ENCODE measurements at regions not wholly inside any gene's neighbourhood (a gene's known extent, or its start where the extent isn't known, plus 50 kb on each side); places are given as distances from the start of the nearest gene placed in this dataset.

DNA sequence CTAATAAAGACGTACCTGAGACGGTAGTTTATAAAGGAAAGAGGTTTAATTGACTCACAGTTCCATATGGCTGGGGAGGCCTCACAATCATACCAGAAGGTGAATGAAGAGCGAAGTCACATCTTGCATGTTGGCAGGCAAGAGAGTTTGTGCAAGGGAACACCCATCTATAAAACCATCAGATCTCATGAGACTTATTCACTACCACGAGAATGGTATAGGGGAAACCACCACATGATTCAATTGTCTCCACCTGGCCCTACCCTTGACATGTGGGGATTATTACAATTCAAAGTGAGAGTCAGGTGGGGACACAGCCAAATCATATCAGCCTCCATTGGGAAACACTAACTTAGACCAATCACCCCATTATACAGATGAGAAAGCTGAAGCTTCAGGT lies 81.4 kb downstream of the SKA1 start:
- DNase-seq (ENCODE audit: extremely low spot score), result no peak
- intact Hi-C loops (cut with DNase I), result no loop called here
- TF ChIP-seq POLR2AphosphoS5 (IDR thresholded peaks at IDR 0.05) (no peak), EP300 (IDR thresholded peaks at IDR 0.05) (no peak), POLR2A (IDR thresholded peaks at IDR 0.05; ENCODE audit: low read depth) (no peak)
- H3K27ac ChIP-seq (replicated peaks in 1 of 4), result no peak overlapping the region
- H3K27me3 ChIP-seq, result peaks cover 0 to 3% (median 0%) of the 10 kb centered on the region in 4 donors
- H3K36me3 ChIP-seq, result no peaks in the 10 kb centered on the region
- no peak overlapping the region for H3K4me3 ChIP-seq
- 88% methylated on average over 4 of the region's 4 CpGs for WGBS
- no peaks in the 10 kb centered on the region for H3K9me3 ChIP-seq
- H3K4me1 ChIP-seq, result no peaks in the 10 kb centered on the region

DNA sequence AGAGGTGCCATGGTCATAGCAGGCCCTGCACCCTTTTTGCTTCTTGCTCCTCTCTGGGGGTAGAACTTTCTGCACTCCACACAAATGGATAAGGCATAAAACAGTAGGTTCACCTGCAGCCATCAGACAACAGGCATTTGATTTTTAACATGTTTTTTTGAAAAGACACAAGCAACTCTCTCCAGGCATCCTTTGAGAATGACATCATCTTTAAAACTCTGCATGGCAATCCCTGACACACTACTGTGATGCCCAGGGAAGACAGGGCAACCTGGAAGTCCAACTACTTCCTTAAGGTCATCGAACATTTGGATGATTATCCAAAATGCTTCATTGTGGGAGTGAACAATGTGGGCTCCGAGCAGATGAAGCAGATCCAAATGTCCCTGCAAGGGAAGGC lies 82.8 kb downstream of the SKA1 start:
- no peaks in the 10 kb centered on the region for H3K4me1 ChIP-seq
- H3K27ac ChIP-seq (replicated peaks in 1 of 4), result no peak overlapping the region
- DNase-seq (ENCODE audit: extremely low spot score), result no peak
- no peak overlapping the region for H3K4me3 ChIP-seq
- intact Hi-C loops (cut with DNase I), result no loop called here
- TF ChIP-seq, protein P1, sequence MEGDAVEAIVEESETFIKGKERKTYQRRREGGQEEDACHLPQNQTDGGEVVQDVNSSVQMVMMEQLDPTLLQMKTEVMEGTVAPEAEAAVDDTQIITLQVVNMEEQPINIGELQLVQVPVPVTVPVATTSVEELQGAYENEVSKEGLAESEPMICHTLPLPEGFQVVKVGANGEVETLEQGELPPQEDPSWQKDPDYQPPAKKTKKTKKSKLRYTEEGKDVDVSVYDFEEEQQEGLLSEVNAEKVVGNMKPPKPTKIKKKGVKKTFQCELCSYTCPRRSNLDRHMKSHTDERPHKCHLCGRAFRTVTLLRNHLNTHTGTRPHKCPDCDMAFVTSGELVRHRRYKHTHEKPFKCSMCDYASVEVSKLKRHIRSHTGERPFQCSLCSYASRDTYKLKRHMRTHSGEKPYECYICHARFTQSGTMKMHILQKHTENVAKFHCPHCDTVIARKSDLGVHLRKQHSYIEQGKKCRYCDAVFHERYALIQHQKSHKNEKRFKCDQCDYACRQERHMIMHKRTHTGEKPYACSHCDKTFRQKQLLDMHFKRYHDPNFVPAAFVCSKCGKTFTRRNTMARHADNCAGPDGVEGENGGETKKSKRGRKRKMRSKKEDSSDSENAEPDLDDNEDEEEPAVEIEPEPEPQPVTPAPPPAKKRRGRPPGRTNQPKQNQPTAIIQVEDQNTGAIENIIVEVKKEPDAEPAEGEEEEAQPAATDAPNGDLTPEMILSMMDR (IDR thresholded peaks at IDR 0.05), result no peak
- TF ChIP-seq EP300 (IDR thresholded peaks at IDR 0.05), result no peak
- no peak for TF ChIP-seq POLR2A (IDR thresholded peaks at IDR 0.05; ENCODE audit: low read depth)
- TF ChIP-seq POLR2AphosphoS5 (IDR thresholded peaks at IDR 0.05), result no peak
- H3K9me3 ChIP-seq, result no peaks in the 10 kb centered on the region
- H3K36me3 ChIP-seq, result no peaks in the 10 kb centered on the region
- WGBS, result 93% methylated on average over 2 of the region's 2 CpGs
- H3K27me3 ChIP-seq, result peaks cover 0 to 3% (median 0%) of the 10 kb centered on the region in 4 donors

- TF ChIP-seq EP300 (IDR thresholded peaks at IDR 0.05), result no peak
- TF ChIP-seq, protein P1 (IDR thresholded peaks at IDR 0.05), result no peak
- no peak for TF ChIP-seq POLR2AphosphoS5 (IDR thresholded peaks at IDR 0.05)
- TF ChIP-seq POLR2A (IDR thresholded peaks at IDR 0.05; ENCODE audit: low read depth), result no peak
- Histone ChIP-seq H3K9me3 (no peaks in the 10 kb centered on the region), H3K27me3 (peaks cover 0 to 3% (median 0%) of the 10 kb centered on the region in 4 donors), H3K4me1 (no peaks in the 10 kb centered on the region), H3K4me3 (no peak overlapping the region), H3K27ac (replicated peaks in 1 of 4) (no peak overlapping the region), H3K36me3 (no peaks in the 10 kb centered on the region)
- intact Hi-C loops (cut with DNase I), result no loop called here
- DNase-seq (ENCODE audit: extremely low spot score), result no peak
- 84% methylated on average over 3 of the region's 3 CpGs for WGBS
Measured at GRCh38 chr18:50458366-50458765, 83.5 kb downstream of the SKA1 start.

DNA sequence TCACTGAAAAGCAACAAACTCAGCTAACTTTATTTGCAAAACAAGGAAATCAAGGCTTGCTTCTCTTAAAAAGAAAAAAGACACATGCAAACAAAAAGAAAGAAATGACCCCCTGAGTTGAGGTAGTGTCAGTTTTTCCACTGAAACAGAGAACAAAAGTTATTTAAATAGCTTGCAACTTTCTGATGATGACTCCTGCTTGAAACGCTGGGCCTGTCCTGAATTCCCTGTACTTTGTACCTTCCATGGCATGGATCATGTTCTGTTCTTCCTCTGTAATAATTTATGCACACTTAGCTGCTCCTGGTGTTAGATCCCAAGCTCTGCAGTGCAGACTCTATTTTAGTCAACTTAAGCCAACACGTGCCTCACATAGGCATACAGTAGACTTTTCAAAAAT lies 84.0 kb downstream of the SKA1 start:
- no peak overlapping the region for H3K27ac ChIP-seq (replicated peaks in 1 of 4)
- TF ChIP-seq POLR2AphosphoS5 (IDR thresholded peaks at IDR 0.05), result no peak
- H3K36me3 ChIP-seq, result no peaks in the 10 kb centered on the region
- no peak for DNase-seq (ENCODE audit: extremely low spot score)
- H3K4me1 ChIP-seq, result no peaks in the 10 kb centered on the region
- intact Hi-C loops (cut with DNase I), result no loop called here
- peaks cover 0 to 3% (median 0%) of the 10 kb centered on the region in 4 donors for H3K27me3 ChIP-seq
- H3K9me3 ChIP-seq, result no peaks in the 10 kb centered on the region
- H3K4me3 ChIP-seq, result no peak overlapping the region
- 55% methylated on average over 2 of the region's 2 CpGs for WGBS

DNA sequence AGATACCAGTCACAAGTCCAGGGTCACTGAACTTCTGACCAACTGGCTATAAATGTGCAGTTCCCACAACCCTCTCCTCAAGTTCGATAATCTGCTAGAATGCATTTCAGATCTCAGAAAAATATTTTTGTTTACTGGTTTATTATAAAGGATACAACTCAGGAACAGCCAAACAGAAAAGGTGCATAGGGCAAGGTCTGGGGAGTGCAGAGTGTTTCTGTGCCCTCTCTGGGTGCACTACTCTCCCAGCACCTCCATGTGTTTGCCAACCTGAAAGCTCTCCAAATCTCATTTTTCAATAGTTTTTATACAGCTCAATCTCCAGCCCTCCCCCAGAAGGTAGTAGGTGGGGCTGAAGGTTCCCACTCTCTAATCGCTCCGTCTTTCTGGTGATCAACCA lies 85.2 kb downstream of the SKA1 start:
- Histone ChIP-seq H3K4me1 (no peaks in the 10 kb centered on the region), H3K27ac (replicated peaks in 1 of 4) (no peak overlapping the region), H3K27me3 (no peaks in the 10 kb centered on the region), H3K9me3 (no peaks in the 10 kb centered on the region), H3K4me3 (no peak overlapping the region), H3K36me3 (no peaks in the 10 kb centered on the region)
- no peak for TF ChIP-seq EP300 (IDR thresholded peaks at IDR 0.05)
- TF ChIP-seq, protein P1 (IDR thresholded peaks at IDR 0.05), result no peak
- no peak for TF ChIP-seq POLR2A (IDR thresholded peaks at IDR 0.05; ENCODE audit: low read depth)
- TF ChIP-seq POLR2AphosphoS5 (IDR thresholded peaks at IDR 0.05), result no peak
- intact Hi-C loops (cut with DNase I), result no loop called here
- no peak for DNase-seq (ENCODE audit: extremely low spot score)
- WGBS, result 81% methylated on average over 3 of the region's 3 CpGs

- intact Hi-C loops (cut with DNase I), result no loop called here
- H3K9me3 ChIP-seq, result no peaks in the 10 kb centered on the region
- WGBS, result 86% methylated on average over 3 of the region's 3 CpGs
- H3K4me3 ChIP-seq, result no peak overlapping the region
- no peak overlapping the region for H3K27ac ChIP-seq (replicated peaks in 1 of 4)
- no peaks in the 10 kb centered on the region for H3K36me3 ChIP-seq
- TF ChIP-seq, protein P1 (IDR thresholded peaks at IDR 0.05), result no peak
- TF ChIP-seq EP300 (IDR thresholded peaks at IDR 0.05) (no peak), POLR2AphosphoS5 (IDR thresholded peaks at IDR 0.05) (no peak), POLR2A (IDR thresholded peaks at IDR 0.05; ENCODE audit: low read depth) (no peak)
- no peak for DNase-seq (ENCODE audit: extremely low spot score)
- H3K4me1 ChIP-seq, result no peaks in the 10 kb centered on the region
- no peaks in the 10 kb centered on the region for H3K27me3 ChIP-seq
Measured at GRCh38 chr18:50460716-50461115, 85.9 kb downstream of the SKA1 start.

Measured in esophagus muscularis mucosa (tissue), 4 donors.